Posterior vena cava (tissue), 2 donors: ENCODE measurements at regions not wholly inside any gene's neighbourhood (a gene's known extent, or its start where the extent isn't known, plus 50 kb on each side); places are given as distances from the start of the nearest gene placed in this dataset.

Source experiments
- DNase-seq: peaks from one replicate; pipeline ENCODE4 v3.0.0-alpha.2; 2020; ENCODE audit warnings: low spot score
- intact Hi-C, 2 donors: fragments of 100-400 bp; cut with DNase I; formaldehyde crosslinking; loops; one replicate each; pipeline versions ENCODE4 v1.14.1 to v1.14.2; 2022 to 2023
- donor health status: DM: yes; HTN: yes; CAD: no.
- donor health status: DM: yes; HTN: yes; CAD: no.

GRCh38 chr3:72230774-72231379, 445.9 kb upstream of the PROK2 start:
- DNase-seq: no peak
- intact Hi-C loops: no loop called here

DNA sequence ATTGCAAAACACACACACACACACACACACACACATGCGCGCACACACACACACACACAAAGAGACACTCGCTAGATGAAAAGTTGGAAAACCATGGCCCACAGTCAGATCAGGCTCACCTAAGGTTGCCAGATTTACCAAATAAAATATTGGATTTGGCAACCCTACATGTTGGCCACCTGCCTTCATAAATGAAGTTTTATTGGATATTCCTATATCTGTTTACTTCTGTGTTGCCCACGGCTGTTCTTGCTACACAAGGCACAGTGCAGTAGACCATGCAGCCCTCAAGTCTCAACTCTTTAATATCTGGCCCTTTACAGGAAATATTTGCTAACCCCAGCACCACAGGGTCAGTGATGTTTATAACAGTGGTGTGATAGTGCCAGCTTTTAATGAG, 445.0 kb upstream of the PROK2 start:
- intact Hi-C loops: no loop called here
- no peak for DNase-seq

DNA sequence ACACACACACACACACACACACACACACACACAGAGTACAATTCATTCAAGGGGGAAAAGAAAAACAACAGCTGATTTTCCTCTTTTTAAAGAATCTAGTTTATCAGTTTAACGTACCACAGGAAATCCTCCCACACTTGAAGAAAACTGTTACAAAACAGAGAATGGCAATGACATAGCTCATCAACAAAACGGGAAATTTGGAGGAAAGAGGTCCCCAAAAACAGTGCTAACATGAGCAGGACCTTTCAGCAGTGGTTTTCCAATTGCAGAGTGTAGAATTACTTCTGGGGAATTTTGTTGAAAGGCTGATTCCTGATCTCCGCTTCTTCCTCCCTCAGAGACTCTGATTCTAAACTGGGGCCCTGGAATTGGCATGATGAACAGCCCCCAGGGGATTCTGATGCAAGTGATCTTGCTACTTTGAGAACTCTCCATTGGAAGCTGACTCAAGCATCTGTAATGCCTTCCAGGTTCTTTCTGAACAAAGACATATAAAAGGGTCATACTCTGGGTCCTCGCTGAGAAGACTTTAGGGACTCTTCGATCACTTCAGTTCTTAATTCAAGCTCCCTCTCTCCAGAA, 442.6 kb upstream of the PROK2 start:
- intact Hi-C loops: no loop called here
- DNase-seq: no peak

GRCh38 chr3:72224804-72225509, 440.0 kb upstream of the PROK2 start:
- intact Hi-C loops: no loop called here
- no peak for DNase-seq

DNA sequence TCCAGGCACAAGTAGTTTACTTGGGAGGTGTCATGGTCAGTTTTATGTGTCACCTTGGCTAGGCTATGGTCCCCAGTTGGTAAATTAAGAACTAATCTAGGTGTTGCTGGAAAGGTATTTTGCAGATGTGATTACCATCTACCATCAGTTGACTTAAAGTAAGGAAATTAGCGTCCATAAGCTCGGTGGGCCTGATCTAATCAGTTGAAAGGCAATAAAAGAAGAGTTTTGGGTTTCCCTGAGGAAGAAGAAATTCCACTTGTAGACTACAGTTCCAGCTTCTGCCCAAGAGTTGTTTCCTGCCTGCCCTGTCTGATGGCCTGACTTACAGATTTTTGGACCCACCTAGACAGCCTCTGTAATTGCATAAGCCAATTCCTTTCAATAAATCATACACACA, 438.7 kb upstream of the PROK2 start:
- intact Hi-C loops: no loop called here

GRCh38 chr3:72223116-72223515, 438.2 kb upstream of the PROK2 start:
- no peak for DNase-seq
- intact Hi-C loops: no loop called here

More for the DNA sequence above, 438.7 kb upstream of the PROK2 start:
- no peak for DNase-seq

GRCh38 chr3:72222410-72222809, 437.5 kb upstream of the PROK2 start:
- intact Hi-C loops: no loop called here
- DNase-seq: no peak

- intact Hi-C loops: no loop called here
- DNase-seq: no peak
Measured at GRCh38 chr3:72220946-72221345, 436.0 kb upstream of the PROK2 start.

GRCh38 chr3:72219752-72220151, 434.8 kb upstream of the PROK2 start:
- intact Hi-C loops: no loop called here

GRCh38 chr3:72217570-72217969, 432.6 kb upstream of the PROK2 start:
- intact Hi-C loops: no loop called here
- DNase-seq: no peak

More at GRCh38 chr3:72219752-72220151, 434.8 kb upstream of the PROK2 start:
- no peak for DNase-seq

GRCh38 chr3:72214066-72214951, 429.4 kb upstream of the PROK2 start:
- DNase-seq: no peak
- intact Hi-C loops: loop anchor here in 1 of 2 donors (5.0 kb wide), 1 partner anchor 1243 kb away; no protein-coding TSS in a partner anchor

DNA sequence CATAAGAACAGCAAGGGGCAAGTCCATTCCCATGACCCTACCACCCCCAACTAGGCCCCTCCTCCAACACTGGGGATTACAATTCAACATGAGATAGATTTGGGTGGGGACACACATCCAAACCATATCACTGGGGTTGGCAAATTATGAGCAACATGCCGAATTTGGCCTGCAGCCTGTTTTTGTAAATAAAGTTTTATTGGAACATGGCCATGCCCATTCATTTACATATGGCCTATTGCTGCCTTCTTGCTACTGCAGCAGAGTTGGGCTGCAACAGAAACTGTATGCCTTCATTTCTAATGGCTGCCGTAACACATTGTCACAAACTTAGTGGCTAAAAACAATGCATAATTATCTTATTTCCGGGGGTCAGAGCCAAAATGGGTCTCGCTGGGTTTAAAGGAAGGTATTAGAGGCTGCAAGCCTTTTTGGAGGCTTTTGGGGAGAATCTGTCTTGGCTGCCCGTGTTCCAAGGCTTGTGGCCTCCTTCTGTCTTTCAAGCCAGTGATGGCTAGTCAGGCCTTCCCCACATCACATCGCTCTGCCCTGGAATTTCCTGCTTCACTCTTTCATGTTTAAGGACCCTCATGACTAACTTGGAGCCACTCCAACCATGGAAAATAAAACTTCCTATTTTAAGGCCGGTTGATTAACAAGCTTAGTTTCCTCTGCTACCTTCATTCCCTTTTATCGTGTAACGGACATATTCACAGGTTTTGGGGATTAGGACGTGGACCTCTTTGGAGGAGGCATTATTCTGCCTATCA, 428.5 kb upstream of the PROK2 start:
- DNase-seq: no peak
- intact Hi-C loops: loop anchor here in 1 of 2 donors (5.0 kb wide), 1 partner anchor 1244 kb away; no protein-coding TSS in a partner anchor

DNA sequence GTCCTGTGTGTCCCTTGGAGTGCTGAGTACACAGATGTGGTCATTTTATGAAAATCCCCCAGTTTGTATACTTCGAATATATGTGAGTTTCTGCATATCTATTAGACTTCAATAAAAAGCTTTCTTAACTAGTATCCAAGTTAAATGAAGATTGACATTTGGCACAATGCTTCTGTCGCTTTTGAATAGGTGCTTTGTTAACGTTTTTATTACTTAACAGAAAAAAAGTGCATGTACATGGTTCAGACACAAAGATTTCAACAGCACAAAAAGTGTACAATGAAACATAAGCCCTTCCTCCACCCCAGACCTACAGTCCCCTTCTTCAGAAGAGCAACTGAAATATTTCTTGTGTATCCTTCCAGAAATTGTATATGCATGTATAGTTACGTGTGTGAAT, 427.4 kb upstream of the PROK2 start:
- intact Hi-C loops: loop anchor here in 1 of 2 donors (5.0 kb wide), 1 partner anchor 1245 kb away; no protein-coding TSS in a partner anchor
- DNase-seq: no peak

DNA sequence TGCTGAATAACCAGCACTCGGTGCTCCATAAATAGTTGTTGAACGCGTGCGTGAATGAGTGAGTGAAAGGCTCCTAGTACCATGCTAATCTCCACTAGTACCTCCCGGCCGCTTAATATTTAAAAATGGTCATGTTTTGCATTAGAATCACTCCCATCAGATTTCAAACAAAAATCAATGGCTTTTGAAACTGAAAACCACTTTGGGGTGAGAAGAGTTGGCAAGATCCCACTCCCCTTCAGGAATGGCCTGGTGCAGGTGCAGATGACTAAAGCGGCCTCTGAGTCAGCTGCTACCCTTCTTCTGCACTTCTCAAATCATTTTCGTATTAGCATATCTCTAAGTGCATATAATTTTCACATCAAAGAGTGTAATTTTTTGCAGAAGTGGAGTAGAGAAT, 425.3 kb upstream of the PROK2 start:
- intact Hi-C loops: loop anchor here in 1 of 2 donors (5.0 kb wide), 1 partner anchor 1247 kb away; no protein-coding TSS in a partner anchor
- no peak for DNase-seq

DNA sequence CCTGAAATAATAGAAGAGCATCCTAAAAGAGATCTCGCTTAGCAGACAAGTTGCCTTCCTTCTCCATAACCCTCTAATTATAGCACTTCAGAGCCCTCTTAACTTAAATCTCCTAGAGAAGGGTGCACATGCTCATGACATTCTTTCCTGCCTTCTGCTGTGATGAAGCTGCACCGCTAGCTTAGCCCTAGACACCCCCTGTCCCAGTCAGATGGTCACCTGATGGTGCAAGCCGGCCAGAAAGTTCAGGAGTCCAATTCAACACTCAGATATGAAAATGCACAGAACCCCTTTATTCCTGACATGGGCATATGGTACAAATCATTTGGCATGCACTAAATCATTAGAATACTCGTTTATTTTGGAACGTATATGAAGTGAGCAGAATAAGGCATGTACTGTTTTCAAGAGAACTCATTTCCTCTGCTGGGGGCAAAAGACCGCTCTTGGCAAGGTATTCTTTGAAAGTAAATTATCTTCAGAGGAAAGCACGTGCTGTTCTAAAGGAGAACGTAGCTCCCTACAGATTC, 420.4 kb upstream of the PROK2 start:
- intact Hi-C loops: no loop called here
- DNase-seq: no peak

DNA sequence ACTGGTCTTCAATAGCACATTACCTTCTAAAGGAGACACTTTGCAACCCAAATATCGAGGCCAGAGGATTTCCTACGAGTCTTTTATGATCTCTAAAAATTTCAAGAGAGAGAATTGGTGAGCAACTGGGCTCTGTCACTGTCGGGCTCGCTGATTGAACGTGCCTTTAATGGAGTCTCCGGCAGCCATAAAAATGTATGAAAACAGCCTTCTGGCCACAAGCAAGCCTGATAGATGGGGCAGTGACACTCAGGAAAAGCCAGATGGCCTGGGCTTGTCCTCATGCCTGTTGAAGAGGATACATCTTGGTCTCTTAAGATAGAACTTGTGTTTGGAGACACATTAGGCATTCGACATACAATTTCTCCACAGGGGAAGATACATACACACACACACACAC, 419.5 kb upstream of the PROK2 start:
- no peak for DNase-seq
- intact Hi-C loops: no loop called here

GRCh38 chr3:72203613-72204349, 418.8 kb upstream of the PROK2 start:
- no peak for DNase-seq
- intact Hi-C loops: no loop called here

DNA sequence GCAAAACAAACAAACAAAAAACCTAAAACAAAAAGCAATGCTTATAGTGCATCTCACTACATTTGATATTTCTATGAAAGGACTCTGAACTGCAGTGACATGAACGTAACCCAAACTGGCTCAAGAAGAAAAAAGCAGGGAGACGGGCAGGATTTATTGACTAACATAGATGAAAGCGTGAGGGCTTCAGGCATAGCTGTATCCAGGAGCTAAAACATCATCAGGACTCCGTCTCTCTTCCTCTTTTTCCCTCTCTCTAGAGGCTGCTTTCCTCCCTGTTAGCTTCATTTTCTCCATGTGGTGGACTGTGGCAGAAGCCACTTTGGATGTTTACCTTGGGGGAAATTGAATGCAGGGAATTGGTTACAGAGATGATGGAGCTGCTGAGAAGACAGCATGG, 418.2 kb upstream of the PROK2 start:
- no peak for DNase-seq
- intact Hi-C loops: no loop called here
